ENCODE measurements at regions not wholly inside any gene's neighbourhood (a gene's known extent, or its start where the extent isn't known, plus 50 kb on each side); places are given as distances from the start of the nearest gene placed in this dataset.

DNA sequence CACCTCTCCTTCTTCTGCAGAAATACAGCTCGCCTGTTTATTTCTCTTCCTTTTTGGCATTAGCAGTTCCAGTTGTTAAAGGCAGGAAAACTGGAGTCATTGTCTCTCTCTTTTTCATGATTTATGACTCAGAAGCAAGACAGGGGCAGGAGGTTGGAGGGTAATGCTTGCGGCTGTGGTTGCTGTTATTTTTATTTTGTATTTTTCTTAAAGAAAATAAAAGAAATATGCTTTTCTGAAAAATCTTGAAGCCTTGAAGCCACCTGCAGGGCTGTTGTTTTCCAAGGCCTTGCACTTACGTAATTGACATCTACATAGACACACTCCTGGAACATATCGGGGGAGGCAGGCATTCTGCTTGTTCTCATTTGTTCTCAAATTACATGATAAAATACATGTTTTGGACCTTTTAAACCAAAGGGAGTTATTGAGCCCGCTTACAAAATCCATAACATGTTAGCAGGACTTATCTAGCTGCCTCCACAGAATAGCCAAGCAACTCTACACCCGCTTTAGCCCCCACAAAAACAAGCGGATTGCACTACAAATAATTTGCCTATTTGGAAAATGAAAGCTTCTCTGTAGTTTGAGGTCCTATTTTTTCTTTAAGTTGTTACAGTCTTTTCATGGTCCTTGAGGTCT, 1004.6 kb upstream of the NR2F2 start:
- no peak for DNase-seq (ENCODE audit: low read depth)

DNA sequence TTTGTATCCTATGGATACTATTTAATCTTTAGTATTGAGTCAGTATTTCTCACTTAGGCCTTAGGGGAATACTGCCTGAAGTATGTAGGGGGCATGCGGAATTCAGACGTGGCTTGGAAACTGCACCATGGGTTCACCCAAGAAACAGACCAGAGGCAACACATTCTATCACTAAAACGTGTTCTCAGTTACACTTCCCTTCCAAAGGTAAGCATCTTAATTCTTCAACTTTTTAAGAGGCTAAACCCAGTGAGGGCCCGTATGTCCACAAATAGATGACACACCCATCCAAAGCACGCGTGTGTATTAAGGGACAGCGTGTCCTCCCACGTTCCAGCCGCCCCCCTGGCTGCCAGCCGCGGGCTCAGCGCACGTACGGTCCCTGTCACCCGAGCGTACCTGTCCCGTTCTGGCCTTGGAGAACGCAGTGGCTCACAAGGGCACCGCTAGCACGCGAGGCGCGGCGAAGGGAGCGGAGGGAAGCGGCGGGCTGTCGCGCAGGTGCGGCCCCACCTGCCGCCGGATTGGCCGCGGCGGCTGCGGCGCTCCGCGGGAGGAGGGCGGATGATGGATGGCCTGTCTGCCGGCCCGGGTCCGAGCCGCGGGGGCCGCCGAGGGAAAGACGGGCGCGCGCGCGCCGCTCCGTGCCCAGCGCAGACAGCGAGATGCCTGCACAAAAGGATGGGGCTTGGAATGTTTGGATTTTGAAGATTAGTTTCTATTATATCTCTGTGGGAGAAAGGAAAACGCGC, 1003.9 kb upstream of the NR2F2 start:
- no peak for DNase-seq (ENCODE audit: low read depth)

DNA sequence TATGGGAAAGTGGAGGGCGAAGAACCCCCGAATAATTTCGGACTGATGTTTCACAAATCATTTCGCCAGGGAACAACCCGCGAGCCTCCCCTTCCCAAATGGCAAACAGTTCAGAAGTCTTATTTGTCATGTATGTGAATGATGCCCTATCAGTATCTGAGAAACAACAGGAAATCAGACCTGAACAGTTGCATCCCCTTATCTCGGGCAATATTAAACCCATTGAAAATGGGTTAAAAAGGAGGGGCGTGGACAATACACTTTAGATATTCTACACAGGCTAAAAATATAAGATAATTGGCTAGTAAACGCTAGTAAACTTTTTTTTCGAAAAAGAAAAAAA, 1003.3 kb upstream of the NR2F2 start:
- no peak for DNase-seq (ENCODE audit: low read depth)

DNA sequence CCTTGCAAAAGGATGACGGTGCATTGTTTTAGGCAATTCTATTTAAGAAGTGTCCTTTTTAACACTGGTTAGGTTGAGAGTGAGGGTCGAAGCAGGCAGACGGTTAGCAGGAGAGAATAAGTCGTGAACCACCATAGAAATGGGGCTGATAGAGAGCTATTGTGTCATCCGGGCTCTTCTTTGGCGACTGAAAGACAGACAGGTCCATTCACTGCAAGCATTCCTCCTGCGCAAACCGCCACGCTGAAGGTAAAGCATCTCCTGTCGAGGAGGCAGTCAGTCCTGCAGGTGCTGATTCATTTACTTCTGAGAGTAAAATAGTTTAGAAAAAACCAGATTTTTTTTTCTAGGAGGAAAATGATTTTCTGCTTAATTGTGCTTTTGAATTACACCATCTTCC, 1002.8 kb upstream of the NR2F2 start:
- DNase-seq (ENCODE audit: low read depth), result no peak

DNA sequence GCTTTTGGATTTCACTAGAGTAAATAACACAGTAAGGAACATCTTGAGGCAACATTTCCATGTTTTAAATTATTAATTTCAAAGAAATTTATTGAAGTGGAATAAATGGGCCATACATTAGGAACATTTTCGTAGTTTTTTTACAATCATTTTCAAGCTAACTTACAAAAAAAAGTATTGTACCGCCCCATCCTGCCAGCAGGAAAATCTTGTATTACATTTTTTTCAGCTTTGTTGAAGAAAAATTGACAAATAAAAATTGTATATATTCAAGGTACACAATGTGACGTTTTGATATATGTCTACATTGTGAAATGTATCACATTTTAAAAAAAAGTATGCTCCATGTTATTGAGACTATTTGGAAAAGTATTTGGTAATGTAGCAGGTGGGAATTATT, 1001.9 kb upstream of the NR2F2 start:
- DNase-seq (ENCODE audit: low read depth), result no peak

DNA sequence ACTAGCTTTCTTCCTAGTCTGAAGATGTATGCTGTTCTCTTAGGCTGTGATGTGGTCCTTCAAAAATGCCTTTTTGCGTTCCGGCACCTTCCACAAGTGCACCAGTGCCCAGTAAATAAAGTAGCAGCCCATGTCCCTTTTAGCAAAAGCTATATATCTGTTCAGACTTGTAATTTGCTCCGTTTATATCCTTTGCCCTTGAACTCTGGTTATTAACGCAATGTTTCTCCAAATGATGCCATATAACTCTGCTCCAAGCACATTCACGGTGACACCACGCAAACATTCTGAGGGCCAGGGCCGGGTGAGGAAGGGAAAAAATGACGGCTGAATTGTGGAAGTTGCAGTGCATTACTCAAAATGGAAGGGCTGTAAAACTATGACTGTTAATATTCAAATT, 1001.1 kb upstream of the NR2F2 start:
- DNase-seq (ENCODE audit: low read depth), result no peak

DNA sequence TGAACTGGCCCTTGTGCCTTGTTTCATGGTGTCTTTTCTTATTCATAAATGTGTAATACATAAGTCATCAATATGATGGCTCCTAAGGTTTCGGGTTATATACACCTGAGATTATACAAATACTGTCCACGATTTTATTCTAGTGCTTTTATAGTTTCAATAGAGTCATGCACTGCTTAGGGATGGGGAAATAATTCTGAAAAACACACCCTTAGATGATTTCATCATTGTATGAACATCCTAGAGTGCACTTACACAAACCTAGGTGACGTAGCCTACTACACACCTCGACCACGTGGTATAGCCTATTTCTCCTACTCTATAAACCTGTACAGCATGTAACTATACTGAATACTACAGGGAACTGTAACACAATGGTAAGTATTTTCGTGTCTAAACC, 988.8 kb upstream of the NR2F2 start:
- DNase-seq (ENCODE audit: low read depth), result no peak

DNA sequence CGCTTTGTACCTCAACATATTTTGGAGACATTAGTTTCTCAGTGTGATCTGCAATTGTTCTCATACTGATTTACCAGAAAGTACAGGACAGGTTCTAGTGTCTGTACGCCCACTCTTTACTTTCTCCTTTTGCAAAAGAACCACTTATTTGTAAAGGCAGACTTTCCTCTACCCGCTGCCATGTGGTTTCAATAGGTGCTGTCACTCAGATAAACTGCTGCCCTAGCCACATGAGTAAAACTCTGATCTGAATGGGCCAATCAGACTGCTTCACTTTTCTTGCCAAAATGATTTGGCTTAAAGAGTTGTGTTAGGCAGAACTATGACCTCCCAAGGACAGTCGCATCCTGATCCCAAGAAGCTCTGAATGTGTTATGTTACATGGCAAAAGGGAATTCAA, 984.6 kb upstream of the NR2F2 start:
- no peak for DNase-seq (ENCODE audit: low read depth)

DNA sequence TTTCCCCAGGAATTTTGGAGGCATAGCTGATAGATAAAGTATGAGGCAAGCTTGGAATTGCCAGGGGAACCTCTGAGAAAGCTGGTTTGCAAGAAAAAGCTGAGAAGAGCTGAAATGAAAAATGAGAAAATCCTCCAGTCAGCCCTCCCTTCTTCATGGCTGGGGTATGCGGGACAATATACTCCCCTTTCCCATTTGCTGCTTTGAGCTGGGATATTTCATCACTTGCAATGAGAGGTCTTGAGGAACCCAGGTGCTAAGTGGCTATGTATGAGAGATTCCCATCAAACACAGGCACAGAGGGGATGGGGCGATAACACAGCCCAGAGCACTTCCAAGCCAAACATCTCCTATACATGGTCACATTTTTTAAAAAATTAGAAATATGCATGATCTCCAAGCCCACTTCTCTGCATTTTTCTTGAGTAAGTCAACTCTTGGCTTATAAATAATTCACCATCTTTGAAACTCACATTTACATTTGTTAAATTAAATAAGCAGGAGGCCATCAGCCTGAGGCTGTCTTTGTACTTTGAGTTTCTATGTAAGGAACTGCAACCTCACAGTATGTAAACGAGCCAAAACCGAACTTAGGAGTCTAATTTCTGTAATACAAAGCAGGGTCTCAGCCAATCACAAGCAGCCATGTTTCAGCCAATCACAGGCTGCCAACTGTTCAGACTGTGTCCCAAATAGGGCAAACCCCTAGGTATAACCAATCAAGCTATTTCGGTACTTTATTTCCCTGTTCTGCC, 983.6 kb upstream of the NR2F2 start:
- no peak for DNase-seq (ENCODE audit: low read depth)

DNA sequence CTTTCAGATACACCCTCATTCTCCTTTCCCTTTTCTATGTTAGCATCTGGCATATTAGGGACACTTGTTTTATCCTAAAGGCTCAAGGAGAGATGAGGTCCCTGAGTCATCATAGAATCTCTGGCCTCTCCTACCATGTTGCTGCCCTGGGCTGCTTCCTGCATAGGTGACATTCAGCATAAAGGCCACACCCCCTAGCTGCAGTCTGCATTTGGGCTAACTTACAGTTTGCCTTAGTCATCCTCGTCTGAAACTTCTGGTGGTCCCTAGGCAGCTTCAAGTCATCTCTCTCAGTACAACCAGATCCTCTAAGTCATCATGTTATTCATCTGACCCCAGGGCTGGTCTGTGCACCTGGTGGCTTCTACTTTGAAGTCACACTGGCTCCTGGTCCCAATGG, 982.7 kb upstream of the NR2F2 start:
- DNase-seq (ENCODE audit: low read depth), result no peak

DNA sequence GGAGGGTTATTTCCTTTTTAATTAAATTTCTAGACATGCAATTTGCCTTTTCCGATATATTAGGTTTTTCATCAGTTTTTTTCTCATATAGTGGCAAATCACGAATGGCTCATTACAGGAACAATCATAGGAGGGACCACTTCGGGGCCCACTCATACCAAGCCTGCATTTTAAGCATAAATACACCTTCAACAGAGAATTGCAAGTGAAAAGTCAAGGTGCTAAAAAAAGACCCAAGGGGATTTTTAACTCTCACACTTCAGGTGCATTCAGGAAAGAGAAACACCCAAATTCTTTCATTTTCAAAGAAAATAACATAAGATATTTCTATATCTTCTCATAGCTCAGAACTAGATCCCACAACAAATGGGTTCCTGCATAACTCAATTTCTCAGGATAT, 979.6 kb upstream of the NR2F2 start:
- DNase-seq (ENCODE audit: low read depth), result no peak

DNA sequence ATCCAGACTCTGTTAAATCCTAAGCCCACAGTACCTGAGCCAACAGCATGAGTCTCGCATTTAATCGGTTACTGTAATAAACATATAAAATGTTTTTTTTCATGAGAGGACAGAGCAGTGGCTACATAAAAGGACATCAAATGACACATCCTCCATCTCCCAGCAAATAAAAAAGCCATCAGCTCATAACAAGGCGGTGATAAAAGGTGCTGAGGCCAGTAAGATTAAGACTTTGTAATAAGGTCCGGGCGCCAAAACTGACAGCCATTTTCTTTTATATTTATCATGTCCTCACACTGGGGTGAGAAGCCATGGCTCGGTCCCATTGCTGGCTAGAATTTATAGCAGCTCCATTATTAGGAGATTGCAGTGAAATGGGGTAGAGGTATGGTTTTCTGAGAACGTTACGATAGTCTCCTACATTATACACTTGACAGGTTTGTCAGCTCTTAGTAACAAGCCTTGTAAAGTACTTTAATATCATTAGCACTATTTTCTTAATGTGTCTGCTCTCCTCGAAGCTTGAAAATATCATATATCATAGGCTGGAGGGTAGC, 977.8 kb upstream of the NR2F2 start:
- DNase-seq (ENCODE audit: low read depth), result no peak

DNA sequence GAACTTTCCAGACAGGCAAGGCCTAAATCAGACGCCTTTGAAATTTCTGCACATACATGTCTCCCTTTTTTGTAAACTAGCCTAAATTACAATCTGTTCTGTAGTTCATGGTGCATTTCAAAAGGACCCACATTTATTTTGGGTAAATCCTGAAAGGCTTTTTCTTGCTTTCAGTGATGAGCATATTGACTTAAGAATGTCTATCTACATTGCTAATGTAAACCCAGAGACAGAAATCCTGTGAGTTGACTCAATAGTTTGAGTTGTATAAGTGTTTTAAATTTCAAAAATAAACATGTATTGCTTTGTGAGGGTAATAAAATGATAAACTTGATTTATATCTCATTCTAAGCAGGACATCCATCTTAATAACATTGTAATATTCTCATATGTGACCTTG, 977.0 kb upstream of the NR2F2 start:
- DNase-seq (ENCODE audit: low read depth), result no peak

DNA sequence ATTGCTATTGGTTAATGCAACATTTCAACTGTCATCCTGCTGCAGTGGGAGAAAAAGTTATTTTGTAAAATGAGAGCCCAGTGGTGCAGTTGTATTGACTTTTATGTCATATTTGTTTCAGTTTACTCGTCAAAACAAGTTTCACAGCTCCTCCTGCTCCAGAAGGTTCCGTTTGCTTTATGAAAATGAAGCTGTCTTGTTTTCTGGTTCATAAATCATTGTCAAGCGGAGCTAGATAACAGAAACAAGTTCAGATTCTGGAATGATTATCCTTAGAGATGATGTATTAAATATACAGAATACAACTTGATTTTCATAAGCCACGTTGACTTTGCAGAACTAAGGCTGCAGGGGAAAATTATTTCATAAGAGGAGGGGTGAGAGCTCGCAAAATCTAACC, 970.5 kb upstream of the NR2F2 start:
- DNase-seq (ENCODE audit: low read depth), result no peak

DNA sequence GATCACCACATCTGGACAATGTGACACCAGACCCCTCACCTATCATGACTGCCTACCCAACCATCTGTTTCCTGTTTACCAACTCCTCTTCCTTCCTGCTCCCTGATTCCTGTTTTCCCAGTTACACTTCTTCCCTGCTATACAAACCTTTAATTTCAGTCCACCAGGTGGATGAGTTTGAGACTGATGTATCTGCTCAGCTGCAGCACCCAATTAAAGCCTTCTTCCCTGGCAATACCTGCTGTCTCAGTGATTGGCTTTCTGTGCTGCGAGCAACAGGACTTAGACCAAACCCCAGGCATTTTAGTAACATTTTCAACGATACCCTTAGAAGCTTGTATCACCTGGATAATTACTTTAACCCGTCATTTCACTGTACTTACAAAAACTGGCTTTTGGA, 968.2 kb upstream of the NR2F2 start:
- DNase-seq (ENCODE audit: low read depth), result no peak

DNA sequence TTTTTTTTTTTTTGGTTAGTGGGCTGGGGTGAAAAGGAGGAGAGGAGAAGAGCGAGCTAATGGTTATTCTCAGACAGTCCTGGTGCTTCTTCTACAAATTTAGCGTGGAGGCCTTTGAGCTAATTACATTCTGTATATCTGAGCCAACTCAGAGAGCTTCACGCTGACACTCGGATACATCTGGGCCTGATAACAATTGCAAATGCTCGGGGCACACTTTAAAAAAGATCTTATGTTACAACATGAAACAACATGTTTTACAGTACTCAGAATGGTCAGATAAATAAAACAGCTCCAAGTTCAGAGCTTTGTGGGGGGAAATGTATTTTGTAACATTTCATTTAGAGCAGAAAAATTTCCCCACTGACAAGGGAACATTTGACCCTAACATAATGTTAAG, 966.9 kb upstream of the NR2F2 start:
- no peak for DNase-seq (ENCODE audit: low read depth)

DNA sequence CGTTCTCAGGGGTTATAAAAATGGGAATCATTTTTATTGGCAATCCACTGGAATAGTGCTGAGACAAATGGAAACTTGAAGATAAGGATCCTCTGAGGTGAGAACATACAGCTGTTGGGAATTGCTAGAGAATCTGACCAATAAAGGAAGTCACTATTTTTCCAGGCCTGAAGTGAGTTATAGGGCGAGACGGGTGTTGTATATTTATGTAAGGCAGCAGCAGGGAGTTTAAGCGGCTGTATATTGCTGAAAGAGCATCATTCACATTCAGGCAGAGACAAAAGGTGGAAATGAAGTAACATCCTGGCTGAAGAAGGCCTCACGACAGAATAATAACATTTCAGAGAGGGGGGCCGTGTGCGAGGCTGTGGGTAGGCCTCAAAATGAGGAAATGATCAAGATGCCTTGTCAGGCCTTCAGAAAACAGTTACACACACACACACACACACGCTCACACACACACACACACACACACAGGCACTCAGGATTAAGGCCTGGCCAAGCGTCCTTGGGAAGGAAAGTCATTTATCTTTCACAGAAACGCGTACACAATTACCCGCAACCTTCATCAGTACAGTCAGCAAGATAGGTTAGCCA, 964.9 kb upstream of the NR2F2 start:
- no peak for DNase-seq (ENCODE audit: low read depth)

DNA sequence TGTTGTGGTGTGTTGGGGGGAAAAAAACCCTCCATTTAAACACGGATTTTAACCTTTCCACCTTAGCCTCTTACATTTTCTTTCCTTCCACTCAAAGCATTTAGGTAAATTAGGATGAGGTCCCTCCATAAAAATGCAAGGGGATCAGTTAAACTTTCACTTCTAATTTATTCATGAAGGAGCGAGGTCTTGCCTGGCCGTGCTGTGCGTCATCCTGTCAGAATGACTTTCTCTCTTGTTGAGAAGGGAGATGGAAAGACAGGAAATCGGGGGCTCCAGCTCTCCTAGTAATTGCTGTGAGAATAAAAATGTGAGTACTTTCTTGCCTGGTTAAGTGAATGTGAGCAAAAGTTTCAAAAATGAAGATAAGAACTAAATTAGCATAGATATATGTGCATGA, 962.3 kb upstream of the NR2F2 start:
- no peak for DNase-seq (ENCODE audit: low read depth)

DNA sequence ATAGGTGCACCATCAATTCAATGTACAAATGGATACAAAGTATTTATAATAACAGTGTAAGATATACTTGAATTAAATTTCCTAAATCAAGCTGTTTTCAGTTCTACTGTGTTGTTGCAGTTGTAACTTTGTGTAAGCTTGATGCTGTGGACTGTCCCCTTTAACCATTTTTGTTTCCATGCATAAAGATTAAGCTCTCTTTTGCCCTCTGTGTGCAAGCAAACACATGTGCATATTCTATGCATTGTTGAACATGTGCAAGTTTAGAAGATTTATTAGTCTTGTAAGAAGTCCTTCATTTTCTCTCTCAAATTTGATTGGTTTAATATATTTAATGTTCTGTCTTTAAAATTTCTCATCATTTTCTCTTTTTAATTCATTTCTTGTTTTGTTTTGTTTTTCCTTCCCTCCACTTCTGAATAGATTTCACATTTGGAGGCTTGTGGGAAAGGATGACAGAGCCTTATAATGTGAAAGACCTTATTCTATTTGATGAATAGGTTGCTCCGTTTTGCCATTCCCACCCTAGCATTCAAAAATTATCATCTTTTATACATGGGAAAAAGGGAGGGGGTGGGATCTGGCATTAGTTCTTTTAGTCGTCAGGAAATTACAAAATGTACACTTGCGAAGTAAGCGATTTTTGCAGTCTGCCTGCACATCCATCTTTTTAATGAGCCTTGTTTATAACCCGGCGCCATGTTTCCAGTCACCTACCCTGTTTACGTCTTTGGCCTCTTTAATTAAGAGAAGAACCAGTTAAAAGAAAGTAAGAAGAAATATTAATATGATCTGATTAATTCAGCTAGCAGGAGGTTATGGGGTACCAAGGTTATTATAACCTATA, 961.5 kb upstream of the NR2F2 start:
- DNase-seq (ENCODE audit: low read depth), result no peak

DNA sequence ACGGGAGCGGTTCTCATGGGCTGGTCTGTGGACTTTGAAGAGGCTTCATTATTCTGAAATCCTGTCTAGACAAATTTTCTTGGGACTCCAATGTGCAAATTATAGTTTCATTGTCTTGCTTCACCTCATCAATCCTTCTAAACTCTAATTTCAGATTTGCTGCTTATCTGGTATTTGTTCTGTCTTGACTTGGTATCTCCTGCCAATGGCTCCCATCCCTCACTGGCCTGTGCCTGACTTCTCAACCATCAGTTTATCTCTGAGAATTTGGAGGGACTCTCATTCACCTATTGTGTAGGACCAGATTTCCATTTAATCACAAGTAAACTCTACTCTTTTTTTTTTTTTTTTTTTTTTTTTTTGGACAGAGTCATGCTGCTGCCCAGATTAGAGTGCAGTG, 960.2 kb upstream of the NR2F2 start:
- no peak for DNase-seq (ENCODE audit: low read depth)

DNA sequence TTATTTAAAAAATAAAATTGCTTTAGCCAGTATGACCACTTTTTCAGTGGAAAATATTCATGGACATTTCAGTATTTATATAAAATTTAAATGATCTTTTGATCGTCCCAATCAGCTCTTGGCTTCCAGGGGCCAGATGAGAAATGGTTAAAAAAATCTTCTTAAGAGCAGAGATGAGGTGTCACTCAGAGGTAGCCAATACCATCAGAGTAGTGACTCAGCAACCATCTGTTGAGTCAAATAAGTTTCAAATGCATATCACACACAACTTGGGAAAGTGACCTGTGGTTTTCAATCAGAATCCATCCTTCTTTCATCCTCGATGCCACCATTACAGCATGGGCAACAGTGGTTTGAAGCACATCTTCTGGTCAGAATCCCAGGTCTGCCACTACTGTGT, 958.8 kb upstream of the NR2F2 start:
- DNase-seq (ENCODE audit: low read depth), result peak; percentile 31

DNA sequence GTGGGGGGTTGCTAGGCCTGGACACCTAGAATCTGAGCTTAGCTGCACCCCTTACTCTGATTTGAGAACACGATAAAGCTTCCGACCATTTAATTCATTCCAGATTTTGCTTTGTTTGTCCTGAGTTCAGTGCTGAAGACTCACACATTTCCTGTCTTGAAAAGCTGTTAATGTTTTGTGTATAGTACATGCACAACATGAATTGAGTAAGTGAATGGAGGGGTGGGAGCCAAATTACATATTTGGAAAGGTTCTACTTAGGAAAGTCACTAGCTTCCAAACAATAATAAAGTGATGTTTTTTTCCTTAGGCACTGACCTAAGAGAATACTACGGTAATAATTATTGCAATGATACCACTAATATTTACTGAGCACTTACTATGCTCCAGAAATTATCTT, 955.2 kb upstream of the NR2F2 start:
- DNase-seq (ENCODE audit: low read depth), result no peak

Data from RPMI7951 (cell line).